AG04450 (cell line): ENCODE measurements at regions not wholly inside any gene's neighbourhood (a gene's known extent, or its start where the extent isn't known, plus 50 kb on each side); places are given as distances from the start of the nearest gene placed in this dataset.

Source experiments
- CTCF ChIA-PET: fragments of 300-600, 350-600 bp; formaldehyde crosslinking; extraction: SDS; loops from one replicate; lab custom pipeline; 2022; ENCODE audit warnings: antibody characterized with exemption, inconsistent platforms; lab: Charles Lee
- POLR2A ChIA-PET: fragments of 350-600 bp; formaldehyde crosslinking; extraction: SDS; loops from one replicate; lab custom pipeline; 2021; ENCODE audit warnings: antibody characterized with exemption, inconsistent platforms; lab: Yijun Ruan, JAX
- DNase-seq: peaks from one replicate; pipeline ENCODE4 v3.0.0-alpha.2; 2011; ENCODE audit warnings: low read depth, low spot score
- H3K27ac ChIP-seq: one replicate; pipeline ENCODE4 v1.5.1; 2012; ENCODE audit warnings: low read depth, low read length, control low read depth
- H3K27me3 ChIP-seq: one replicate; pipeline ENCODE4 v1.6.0; 2012; ENCODE audit warnings: low read length; ENCODE audit not compliant: control insufficient read depth, insufficient read depth
- H3K4me3 ChIP-seq: 2 replicates; pipeline ENCODE4 v1.5.1; 2011; ENCODE audit warnings: mild to moderate bottlenecking, low read depth, low read length, control low read depth
- H3K9me3 ChIP-seq: 2 replicates; pipeline ENCODE4 v1.5.1; 2012; ENCODE audit warnings: low read length; ENCODE audit not compliant: control insufficient read depth, insufficient read depth
- TF ChIP-seq, protein P1 (sequence below): IDR thresholded peaks from 2 replicates; pipeline ENCODE4 v1.5.1; 2011; ENCODE audit warnings: low read depth, low read length, control low read depth, inconsistent platforms

DNA sequence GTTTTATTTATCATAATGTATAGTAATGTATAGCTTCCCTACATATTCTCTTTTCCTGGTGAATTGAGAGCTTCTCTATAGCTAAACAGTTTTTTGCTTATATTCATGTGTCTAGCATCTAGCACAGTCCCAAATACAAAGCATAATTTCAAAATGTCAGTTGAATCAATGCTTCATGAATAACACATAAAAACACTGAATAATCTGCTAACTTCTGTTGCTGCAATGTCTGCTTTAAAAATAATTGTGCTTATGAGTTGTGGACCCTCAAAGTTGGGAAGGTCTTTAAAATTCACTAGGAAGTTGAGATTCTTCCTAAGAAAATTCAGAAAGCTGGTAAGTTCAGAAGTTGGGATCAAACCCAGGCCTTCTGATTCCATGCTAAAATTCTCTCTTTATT is 600.9 kb upstream of the FAM98A start:
- Histone ChIP-seq H3K27me3 (no peaks in the 10 kb centered on the region), H3K9me3 (no peaks in the 10 kb centered on the region), H3K27ac (no peak overlapping the region), H3K4me3 (no peak overlapping the region)
- TF ChIP-seq, protein P1, sequence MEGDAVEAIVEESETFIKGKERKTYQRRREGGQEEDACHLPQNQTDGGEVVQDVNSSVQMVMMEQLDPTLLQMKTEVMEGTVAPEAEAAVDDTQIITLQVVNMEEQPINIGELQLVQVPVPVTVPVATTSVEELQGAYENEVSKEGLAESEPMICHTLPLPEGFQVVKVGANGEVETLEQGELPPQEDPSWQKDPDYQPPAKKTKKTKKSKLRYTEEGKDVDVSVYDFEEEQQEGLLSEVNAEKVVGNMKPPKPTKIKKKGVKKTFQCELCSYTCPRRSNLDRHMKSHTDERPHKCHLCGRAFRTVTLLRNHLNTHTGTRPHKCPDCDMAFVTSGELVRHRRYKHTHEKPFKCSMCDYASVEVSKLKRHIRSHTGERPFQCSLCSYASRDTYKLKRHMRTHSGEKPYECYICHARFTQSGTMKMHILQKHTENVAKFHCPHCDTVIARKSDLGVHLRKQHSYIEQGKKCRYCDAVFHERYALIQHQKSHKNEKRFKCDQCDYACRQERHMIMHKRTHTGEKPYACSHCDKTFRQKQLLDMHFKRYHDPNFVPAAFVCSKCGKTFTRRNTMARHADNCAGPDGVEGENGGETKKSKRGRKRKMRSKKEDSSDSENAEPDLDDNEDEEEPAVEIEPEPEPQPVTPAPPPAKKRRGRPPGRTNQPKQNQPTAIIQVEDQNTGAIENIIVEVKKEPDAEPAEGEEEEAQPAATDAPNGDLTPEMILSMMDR: no peak
- CTCF ChIA-PET: no interaction called here
- no peak for DNase-seq
- POLR2A ChIA-PET: no interaction called here

DNA sequence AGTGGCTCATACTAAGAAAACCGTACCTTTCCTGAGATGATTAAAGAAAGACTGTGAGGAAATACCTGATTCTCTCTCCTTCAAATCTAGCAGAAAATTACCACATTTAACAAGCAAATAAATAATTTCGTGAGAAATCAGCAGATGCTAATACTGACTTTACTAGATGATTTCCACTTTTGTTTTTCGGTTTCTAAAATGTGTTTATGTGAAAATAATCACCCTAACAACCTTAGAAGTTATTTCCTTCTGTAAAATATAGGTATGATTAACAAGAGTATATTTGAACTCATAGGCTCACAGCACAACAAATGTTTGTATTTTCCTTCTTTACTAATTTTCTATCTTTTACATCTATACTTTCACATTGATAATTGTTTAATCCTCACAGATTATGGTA is 594.1 kb upstream of the FAM98A start:
- Histone ChIP-seq H3K27me3 (no peaks in the 10 kb centered on the region), H3K27ac (no peak overlapping the region), H3K4me3 (no peak overlapping the region), H3K9me3 (peaks cover 4% of the 10 kb centered on the region)
- TF ChIP-seq, protein P1: no peak
- CTCF ChIA-PET: no interaction called here
- POLR2A ChIA-PET: no interaction called here
- DNase-seq: no peak

DNA sequence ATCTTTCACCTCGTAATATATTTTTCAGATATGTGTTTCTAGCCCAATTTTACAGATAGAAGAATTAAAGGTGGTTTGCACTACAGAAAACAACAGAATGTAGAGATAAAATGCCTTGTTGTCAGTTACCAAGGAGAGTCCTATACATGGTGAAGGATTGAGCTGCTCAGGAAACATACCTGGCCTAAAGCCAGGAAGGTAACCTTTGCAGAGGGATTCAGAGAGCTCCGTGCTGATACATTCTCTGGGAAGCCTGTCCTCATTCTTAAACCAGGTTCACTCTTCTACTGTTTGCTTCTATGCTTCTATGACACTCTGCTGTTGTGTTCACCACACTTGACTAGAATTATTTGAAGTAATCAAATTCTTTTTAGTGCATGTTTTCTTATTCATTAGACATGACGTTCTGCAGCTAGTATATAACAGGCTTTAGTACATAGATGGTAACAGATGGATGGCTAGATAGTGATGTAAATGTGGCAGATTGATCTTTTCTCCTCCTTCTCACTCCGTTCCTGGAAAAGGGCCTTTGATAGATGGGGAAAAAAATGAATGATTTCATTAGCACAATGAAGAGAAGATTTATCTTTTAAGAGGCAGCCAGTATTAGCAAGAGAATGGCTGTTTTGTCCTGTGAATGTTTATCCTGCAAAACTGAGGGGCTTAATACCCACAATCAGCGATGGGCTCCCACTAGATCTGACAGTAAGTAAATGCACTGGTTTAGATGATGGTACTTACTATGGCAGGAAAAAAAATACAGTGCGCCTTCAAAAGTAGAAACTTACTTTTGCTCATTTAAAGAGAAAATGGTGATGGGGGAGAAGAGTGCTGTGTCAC is 589.6 kb upstream of the FAM98A start:
- no peak overlapping the region for H3K4me3 ChIP-seq
- H3K27me3 ChIP-seq: no peaks in the 10 kb centered on the region
- TF ChIP-seq, protein P1: no peak
- CTCF ChIA-PET: no interaction called here
- POLR2A ChIA-PET: no interaction called here
- H3K9me3 ChIP-seq: peaks cover 4% of the 10 kb centered on the region; the same call in 1 of the 2 replicates
- H3K27ac ChIP-seq: no peak overlapping the region
- DNase-seq: no peak

DNA sequence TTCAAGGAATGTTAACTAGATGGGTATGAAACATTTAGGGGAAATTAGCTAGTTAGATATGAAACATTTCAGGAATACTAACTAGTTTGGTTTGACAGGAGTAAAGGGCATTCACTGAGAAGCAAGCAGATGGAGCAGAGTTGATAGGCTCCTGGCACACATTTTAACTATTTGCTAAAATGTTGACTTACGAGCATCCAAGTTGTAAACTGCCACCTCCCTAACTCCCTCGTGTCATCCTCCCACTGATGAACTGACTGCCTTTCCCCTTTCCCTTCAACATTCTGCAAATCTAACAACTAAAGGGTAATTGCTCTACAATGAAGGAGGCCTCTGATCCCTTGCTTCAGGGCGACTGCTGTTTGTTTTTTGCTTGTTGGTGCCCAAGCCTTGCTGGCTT is 580.4 kb upstream of the FAM98A start:
- CTCF ChIA-PET: no interaction called here
- TF ChIP-seq, protein P1: no peak

DNA sequence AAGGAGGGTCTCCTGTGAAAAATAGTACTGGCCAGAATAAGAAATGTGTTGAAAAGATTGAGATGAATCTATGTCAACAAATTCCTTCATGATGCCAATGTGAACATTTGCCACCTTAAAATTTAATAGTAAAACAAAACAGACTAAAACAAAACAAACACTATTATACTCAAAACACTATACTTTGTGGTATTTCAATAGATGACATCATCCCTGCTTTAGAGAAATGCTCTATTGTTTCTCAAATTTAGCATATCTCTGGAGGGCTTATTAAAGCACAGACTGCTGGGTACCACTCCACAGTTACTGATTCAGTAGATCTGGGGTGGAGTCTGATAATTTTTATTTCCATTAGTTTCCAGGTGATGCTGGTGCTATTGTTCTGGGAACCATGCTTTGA is 579.4 kb upstream of the FAM98A start:
- no peaks in the 10 kb centered on the region for H3K27me3 ChIP-seq
- TF ChIP-seq, protein P1: no peak
- CTCF ChIA-PET: no interaction called here

More for the DNA sequence above, 580.4 kb upstream of the FAM98A start:
- POLR2A ChIA-PET: no interaction called here
- no peak overlapping the region for H3K27ac ChIP-seq
- no peaks in the 10 kb centered on the region for H3K27me3 ChIP-seq
- no peaks in the 10 kb centered on the region for H3K9me3 ChIP-seq
- H3K4me3 ChIP-seq: no peak overlapping the region
- no peak for DNase-seq

More for the DNA sequence above, 579.4 kb upstream of the FAM98A start:
- Histone ChIP-seq H3K4me3 (no peak overlapping the region), H3K27ac (no peak overlapping the region), H3K9me3 (no peaks in the 10 kb centered on the region)
- POLR2A ChIA-PET: no interaction called here
- no peak for DNase-seq
